ENCODE measurements at regions not wholly inside any gene's neighbourhood (a gene's known extent, or its start where the extent isn't known, plus 50 kb on each side); places are given as distances from the start of the nearest gene placed in this dataset.

DNA sequence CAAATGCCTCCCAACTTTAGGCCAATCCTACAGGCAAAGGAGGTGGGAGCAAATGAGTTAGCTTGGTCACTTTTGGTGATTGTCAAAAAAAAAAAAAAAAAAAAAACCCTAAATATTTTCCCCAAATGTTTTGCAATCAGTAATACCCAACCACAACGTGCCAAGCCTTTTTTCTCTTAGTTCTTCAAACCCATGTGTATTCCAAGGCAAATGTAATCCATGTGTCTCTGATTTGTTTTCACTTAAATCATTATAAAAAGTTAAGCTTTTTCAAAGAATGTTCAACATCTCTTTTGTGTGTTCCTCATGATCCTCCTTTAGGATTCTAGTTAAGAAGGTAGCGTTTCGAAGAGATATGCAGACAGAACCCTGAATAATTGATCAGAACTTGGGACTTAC lies 328.4 kb downstream of the PAPSS1 start:
- TF ChIP-seq, protein P1, sequence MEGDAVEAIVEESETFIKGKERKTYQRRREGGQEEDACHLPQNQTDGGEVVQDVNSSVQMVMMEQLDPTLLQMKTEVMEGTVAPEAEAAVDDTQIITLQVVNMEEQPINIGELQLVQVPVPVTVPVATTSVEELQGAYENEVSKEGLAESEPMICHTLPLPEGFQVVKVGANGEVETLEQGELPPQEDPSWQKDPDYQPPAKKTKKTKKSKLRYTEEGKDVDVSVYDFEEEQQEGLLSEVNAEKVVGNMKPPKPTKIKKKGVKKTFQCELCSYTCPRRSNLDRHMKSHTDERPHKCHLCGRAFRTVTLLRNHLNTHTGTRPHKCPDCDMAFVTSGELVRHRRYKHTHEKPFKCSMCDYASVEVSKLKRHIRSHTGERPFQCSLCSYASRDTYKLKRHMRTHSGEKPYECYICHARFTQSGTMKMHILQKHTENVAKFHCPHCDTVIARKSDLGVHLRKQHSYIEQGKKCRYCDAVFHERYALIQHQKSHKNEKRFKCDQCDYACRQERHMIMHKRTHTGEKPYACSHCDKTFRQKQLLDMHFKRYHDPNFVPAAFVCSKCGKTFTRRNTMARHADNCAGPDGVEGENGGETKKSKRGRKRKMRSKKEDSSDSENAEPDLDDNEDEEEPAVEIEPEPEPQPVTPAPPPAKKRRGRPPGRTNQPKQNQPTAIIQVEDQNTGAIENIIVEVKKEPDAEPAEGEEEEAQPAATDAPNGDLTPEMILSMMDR (IDR thresholded peaks at IDR 0.05; ENCODE audit: low read depth, low read length), result no peak
- peak; percentile 32 for DNase-seq (ENCODE audit: extremely low read depth, low read depth)

DNA sequence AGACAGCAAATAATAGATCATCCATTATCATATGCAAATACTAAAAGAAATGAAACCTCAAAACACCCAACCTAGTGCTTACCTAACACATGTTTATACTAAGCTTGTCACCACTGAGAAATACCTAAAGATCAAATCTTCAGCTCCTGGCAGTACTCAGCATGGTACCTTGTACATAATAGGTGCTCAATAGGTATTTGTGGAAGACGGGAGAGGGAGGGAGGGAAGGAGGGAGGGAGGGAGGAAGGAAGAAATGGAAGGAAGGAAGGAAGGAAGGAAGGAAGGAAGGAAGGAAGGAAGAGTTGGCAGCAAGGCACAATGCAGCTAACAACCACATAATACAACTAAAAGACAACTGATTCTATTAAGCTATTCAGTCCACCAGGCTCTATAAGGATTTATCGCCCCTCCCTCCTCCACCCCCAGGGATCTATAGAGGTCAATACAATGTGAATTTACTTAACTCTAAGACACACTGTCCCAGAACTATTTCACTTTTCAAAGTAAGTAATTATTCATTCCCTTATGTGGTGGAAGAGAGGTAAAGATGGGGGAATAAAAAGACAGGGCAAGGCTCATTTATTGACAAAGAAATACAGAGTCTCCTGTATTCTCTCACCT lies 328.9 kb downstream of the PAPSS1 start:
- no peak for DNase-seq (ENCODE audit: extremely low read depth, low read depth)
- TF ChIP-seq, protein P1 (IDR thresholded peaks at IDR 0.05; ENCODE audit: low read depth, low read length), result no peak

DNA sequence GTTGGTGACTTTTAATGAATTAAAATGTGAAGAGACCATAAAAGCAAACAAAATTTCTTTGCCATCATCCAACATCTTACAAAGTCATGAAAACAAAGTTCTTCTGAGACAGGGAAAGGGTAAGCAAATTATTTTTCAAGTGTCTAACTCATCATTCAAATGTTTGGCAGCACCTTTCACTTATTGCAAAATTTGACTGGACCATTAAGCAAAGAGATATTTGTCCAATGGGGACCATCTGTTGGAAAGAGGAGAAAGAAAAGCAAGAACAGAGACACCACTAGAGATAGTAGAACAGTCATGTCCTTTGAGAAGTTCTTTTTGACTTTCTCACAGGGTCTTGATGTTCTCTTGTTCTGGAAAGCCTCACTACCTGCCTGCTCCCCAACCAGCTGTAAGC lies 330.1 kb downstream of the PAPSS1 start:
- no peak for DNase-seq (ENCODE audit: extremely low read depth, low read depth)
- TF ChIP-seq, protein P1 (IDR thresholded peaks at IDR 0.05; ENCODE audit: low read depth, low read length), result no peak

DNA sequence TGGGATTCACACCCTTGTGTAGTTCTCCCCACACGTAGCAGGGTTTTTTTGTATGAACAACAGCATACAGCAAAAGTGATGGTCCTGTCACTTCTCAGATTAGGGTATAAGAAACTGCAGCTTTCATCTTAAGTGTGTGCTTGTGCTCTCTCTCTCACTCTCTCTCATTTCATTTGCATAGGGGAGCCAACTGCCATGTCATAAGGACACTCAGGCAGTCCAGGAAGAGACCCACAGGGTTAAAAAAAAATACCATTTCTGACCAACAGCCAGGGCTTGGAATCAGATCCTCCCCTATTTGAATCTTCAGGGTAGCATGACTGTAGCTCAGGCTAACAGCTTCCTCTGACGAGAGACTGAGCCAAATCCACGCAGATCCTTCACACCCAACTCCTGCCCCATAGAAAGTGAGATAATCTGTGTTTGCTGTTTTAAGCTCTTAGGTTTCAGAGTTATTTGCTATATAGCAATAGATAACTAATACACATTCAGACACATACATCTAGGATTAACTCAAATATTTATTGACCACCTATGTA lies 331.2 kb downstream of the PAPSS1 start:
- no peak for DNase-seq (ENCODE audit: extremely low read depth, low read depth)
- TF ChIP-seq, protein P1 (IDR thresholded peaks at IDR 0.05; ENCODE audit: low read depth, low read length), result no peak

DNA sequence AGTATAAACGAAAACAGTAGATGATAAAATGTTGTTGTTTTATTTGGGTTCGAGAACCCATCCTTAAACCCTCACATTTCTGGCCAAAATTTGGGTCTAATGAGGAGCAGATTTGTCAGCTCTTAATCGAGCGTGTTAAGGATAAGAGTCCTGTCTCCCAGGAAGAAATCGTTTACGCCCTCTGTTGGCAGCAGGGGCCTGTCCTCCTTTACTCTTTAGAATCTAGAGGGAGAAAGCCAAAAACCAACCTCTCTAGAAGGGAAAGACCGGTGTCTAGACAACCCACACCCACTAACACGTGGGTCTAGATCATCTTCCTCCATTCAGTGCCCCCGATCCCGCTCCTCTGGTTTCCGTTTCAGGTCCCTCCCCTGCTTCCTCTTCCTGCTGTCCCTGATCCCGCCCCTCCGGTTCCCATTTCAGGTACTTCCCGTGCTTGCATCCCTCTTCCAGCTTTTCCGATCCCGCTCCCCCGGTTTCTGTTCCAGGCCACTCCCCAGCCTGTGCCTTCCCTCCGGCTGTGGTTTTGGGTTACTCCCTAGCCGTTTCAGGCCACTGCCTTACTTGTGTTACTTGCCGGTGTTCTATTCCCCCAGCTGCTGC lies 339.1 kb downstream of the PAPSS1 start:
- no peak for DNase-seq (ENCODE audit: extremely low read depth, low read depth)
- TF ChIP-seq, protein P1 (IDR thresholded peaks at IDR 0.05; ENCODE audit: low read depth, low read length), result peak; percentile 37

DNA sequence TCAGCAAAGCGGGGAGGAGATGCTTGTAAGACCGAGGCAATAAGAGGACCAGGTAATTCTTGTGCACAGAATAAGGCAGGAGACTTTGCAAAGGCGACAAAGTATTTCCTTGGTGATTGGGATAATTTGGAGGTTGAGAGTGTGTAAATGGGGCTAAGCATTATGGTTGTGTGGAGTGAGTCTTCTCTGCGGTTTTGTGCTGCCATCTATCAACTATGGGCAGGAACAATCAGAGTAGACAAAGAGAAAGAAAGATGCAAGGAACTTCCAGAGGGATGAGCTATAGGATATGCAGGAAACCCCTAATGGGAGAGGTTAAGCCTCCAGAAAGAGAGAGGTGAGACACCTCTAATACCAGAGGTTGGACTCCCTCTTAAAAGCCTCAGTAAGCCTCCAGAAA lies 339.8 kb downstream of the PAPSS1 start:
- TF ChIP-seq, protein P1 (IDR thresholded peaks at IDR 0.05; ENCODE audit: low read depth, low read length), result no peak
- no peak for DNase-seq (ENCODE audit: extremely low read depth, low read depth)

DNA sequence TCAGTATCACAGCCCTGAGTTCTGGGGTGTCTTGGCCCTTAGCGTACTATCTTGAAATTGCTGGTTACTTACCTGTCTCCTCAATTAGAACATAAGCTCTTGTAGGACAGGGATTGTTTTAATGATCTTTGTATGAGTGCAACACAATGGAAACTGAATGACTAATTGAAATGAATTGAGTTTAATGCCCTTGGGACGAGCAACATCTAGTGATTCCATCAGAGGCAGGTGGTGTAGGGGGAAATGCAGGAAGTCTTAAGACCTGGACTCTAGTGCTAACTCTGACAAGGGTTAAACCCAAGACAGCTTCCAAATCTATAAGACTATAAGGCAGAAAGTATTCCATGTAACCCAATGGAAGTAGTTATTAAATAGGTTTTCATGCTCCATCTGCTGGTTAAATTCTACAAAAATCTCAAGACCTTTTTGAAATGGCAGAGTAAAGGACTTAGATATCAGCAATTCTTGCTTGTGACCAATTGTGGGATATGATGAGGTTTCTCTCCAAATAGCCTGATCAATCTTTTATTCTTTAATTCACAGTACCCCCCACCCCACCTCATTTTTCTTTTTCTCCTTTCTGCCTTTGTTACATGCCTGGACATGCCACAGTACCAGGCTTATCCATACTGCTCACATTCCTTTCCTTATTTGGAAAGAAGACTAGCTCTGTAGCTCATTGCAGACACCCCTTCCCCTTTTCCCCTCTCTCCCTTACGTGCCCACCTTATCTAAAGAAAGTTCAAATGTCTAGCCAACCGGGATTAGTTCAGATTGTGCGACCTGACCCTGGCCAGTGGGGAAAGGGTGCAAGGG lies 340.8 kb downstream of the PAPSS1 start:
- DNase-seq (ENCODE audit: extremely low read depth, low read depth), result no peak
- TF ChIP-seq, protein P1 (IDR thresholded peaks at IDR 0.05; ENCODE audit: low read depth, low read length), result peak; percentile 13

All from AG09319 (cell line).